Tongue (tissue), 1 donor: ENCODE measurements at regions not wholly inside any gene's neighbourhood (a gene's known extent, or its start where the extent isn't known, plus 50 kb on each side); places are given as distances from the start of the nearest gene placed in this dataset.

ENCODE experiments used
- DNase-seq: peaks from one replicate; pipeline ENCODE4 v3.0.0-alpha.2; 2015

DNA sequence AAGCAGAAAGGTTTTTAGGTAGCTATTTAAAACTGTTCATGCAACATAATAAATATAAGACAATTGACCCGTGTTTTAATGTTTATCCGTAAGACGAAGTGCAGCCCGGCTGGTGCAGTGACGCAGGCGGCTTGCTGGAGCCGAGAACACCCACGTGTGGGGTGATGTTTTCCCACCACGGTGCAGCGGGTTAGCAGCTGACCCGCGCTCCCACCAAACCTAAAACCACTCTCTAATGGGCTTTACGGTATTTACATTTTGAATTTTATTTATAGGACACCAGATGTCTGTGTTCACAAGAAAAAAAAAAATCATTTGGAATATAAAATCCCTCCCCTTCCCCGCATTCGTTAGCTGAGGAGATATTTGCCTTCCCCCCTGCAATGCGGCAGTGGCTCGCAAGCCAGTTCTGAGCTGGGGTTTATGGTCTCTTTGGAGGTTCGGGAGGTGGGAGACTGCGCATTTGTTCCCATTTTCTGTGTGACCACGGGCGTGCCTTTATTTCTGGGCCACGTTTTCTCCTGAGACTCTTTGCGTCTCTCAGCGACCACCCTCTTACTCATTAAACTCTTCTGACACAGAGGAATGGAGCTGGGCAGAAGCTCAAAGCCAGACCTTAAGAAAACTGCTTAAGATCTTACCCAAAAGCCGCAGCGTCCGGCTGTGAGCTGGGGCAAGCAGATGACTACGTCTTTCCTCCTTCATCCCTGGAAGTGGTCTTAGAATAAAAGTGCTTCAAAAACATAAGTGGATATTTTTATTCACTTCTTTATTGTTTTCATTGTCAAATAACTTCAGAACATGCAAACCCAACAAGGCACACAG, 301.1 kb downstream of the IRF8 start:
- no peak for DNase-seq

DNA sequence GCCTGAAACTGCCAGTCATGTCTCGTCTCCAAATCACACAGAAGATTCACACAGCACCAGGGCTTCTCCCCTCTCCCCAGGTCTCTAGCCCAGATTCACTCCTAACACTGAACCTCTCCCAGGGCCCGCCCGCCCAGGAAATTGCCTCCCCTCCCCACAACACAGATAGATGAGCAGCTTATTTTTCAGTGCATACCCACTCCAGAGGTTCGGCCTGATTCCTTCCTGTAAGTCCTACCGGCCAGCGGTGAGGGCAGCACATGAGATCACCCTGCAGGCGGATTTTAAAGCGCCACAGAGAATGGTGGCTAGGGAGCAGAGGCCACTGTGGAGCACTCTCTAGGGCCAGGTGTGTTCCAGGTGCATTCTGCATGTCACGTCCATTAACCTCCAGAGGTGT, 301.8 kb downstream of the IRF8 start:
- no peak for DNase-seq

DNA sequence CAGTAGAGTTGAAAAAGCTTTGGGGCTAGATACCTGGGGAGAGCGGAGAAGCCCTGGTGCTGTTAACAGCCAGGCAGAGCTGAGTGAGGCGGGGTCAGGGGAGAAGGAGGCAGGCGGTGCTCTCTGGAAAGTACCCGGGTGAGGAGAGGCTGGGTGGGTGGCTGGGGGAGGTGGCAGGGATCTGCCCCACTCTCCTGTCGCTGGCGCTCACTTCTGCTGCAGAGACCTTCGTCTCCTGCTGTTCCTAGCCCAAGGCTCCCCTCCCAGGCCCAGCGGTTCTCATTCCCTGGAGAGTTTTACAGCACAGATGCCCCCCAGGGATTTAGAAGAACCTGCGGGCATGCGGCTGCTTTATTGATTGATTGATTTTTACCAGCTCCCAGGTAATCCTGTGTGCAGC, 302.8 kb downstream of the IRF8 start:
- DNase-seq = no peak

DNA sequence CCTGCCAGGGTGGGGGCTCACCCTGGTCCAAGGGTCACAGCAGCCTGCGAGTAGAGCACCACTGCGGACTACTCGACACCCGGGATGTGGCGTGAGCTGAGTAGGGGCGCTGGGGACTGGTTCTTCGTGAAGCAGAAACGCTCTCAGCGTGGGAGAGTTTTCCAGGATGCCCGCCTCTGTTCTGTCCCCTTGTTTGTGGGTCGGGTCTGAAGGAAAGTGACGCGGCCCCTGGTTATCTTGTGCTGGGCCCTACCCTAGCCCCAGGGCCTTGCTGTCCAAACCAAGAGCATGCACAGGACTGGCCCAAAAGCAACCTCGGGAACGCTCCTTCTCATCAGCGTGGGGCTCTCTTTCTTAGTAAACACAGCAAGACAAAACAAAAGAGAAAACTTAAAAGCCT, 303.3 kb downstream of the IRF8 start:
- no peak for DNase-seq

DNA sequence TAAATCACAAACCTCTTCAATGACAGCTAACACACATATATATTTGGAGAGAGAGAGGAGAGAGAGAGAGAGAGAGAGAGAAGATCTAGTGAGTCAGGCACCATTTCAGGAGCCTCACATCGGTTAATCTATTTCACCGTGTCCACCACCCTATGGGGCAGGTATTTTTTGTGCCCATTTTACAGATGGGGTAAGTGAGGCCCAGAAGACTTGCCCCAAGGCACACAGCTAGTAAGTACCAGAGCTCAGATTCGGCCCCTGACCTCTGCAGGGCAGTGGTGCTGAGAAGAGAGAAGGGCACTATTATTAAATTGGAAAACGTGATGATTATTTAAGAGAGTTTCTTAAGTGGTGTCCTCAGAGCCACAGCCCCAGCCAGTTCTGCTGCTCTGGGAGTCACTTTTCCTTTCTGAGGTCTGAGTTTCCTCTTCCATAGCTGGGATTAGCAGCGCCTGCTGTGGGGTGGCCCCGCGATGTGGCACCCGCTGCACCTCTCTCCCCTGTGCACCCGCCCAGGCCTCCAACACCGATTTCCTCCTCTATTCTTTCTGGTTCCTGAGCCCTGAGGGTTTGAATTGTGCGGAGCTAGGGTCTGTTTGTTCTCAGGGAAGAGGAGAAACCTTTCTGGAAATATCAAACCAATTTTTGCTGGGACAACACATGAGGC, 303.9 kb downstream of the IRF8 start:
- DNase-seq = no peak

DNA sequence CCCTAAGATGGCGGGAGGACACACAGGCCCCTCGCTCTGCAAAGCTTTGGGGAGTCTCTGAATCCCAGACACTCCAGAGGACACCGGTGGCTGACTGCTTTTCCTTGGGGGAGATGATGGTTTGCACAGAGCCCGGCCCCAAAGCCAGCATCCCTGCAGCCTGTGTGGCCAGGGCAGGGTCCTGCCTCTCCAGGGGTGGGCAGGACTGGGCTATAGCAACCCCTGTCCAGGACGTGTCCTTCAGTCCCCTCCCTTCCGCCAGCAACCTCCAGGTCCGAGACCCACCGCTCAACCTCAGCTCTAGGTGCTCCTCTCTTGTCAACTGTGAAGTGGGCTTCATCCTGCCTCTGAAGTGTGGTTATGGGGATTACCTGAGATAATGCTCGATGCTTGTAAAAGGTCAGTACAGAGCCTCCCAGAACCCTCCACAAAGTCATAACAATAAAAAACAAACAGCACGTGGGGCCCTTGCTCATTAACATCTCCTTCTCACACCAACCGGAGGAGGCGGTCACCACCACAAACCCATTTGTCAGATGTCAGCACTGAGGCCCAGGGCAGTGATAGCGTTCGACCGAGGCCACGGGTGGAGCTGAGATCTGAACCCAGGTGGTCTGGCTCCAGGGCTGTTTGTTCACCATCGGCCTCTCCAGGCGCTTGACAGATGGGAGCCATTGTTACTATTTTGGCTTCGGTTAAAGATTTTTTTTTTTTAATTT, 304.8 kb downstream of the IRF8 start:
- DNase-seq = no peak

DNA sequence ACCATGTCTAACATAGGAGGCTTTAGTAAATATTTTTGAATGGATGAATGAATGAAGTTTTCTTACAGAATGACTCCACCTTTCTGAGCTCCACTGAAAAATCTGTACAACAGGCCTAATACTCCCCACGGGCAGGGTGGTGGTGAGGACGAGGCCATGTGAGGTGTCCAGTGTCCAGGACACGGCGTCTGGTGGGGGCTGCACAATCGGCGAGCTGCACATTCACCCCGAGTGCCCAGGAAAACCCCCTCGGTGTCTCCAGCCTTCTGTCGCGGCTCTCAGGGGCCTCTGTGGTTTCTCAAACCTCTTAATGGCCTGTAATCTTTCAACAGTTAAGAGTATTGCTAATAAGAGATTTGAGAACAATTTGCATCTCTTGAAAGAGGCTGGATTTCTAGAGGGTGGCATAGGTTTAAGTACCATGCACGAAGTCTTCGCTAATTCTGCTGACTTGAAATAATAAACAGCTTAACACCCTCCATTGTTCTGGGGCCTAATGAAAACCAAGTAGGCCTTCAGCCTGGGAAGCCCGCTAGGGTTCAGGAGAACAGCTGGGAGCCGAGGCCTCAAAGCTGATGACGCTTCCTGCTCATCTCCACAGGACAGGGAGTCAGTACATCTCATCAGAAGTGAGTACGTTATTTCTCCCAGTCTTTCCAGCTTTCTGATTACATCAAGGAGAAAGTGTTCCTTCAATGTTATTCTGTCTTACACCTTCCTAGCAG, 304.6 kb upstream of the FOXF1 start:
- DNase-seq = no peak

DNA sequence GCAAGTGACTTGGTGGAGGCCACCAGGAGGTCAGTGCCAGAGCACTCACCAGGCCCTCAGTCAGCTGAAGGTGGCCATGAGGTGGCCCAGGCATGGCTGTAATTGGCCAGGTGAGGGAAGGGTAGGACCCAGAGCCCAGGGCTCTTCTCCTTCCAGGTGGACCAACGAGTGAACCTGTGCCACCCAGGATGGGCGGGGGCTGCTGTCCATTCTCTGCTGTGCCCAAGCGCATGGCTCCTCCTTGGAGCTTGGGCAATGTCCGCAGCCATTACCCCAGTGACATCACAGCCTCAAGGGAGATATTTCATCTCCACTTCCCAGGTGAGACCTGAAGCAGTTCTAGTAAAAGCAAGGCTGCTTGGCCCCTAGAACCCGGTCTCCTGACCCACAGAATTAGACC, 303.0 kb upstream of the FOXF1 start:
- no peak for DNase-seq

DNA sequence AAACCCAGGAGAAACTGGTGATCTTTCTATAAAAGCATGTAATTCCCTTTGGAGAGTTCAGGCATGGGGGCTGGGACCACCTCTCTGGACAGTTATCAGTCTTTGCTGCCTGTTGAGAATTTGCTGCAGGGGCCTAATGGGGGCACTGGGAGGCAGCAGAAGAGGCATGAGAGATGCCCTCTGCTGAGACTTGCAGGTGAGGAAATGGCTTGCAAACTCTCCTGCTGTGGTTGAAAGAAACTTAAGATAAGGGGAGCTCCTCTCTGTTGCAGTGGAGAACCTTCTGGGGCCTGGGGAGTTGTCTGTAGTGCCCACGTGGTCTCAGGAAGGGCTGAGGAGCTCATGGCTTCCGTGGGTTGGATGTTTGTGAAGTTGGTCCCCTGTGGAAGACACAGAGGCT, 301.1 kb upstream of the FOXF1 start:
- DNase-seq = no peak

DNA sequence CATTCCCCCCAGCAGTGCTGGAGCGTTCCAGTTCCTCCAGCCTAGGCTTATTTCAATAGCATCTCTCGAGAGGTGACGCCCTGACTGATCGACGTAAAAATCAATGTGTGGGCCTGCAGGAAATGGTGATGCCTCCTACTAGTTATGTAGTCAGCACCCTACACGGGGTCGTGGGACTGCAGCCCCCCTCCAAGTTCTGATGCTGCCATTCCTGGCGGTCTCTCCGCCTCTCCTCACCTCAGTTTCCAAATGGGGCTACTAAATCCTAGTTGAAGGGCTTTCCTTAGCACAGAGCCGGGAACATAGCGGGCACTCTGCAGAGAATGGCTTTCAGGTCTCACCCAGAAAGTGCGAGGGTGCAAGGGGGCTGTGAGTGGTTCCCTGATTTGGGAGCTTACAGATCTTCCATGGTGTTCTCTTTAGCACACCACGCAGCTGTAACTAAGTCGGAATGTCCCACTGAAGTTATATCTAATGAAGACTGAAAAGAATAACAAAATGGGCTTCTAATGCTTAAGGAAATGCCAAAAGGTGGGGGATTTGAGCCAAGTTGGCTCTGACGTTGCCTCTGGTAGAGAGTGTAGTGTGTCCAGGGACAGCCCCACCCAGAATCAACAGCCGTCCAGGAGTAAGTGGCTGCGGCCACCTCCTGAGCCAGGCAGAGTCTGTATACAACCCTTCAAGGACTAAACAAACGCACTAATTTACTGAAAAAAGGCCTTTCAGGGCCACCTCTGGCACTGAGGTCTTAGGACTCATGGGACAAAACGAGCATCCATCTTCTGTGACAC, 299.7 kb upstream of the FOXF1 start:
- DNase-seq = no peak

DNA sequence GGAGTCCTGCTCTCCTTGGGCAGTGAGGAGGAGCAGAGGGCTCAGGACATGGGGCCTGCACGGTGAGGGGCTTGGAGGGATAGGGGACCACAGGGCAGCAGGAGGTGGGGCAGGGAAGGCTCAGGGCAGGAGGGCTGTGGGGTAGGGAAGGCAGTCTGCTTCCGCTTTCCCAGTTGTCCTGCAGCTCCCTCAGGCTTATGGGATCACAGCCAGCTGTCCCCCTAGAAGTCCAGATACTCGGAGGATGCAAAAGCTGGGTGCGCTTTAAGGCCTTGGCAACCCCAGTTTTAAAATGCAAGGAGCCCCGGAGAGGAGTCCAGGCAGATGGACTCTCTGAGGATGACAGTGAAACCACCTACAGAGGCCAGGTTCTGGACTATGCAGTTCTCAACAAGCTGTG, 299.1 kb upstream of the FOXF1 start:
- no peak for DNase-seq

DNA sequence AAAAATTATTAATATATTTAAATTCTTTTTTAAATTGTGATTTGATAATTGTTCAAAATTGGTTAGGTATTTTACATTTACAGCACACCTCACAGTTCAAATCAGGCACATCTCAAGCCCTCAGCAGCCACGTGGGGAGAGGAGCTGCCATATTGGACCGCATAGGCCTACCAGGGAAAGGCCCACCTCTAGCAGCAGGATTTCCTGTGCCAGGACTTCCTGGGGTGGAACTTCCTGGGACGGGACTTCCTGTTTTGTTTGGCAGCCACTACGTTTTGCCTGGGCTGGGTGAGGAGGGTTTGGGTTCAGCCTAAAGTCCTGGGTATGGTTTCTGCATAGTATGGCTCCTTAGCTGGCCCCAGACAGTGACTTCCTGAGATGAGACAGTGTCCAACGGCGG, 298.5 kb upstream of the FOXF1 start:
- no peak for DNase-seq

DNA sequence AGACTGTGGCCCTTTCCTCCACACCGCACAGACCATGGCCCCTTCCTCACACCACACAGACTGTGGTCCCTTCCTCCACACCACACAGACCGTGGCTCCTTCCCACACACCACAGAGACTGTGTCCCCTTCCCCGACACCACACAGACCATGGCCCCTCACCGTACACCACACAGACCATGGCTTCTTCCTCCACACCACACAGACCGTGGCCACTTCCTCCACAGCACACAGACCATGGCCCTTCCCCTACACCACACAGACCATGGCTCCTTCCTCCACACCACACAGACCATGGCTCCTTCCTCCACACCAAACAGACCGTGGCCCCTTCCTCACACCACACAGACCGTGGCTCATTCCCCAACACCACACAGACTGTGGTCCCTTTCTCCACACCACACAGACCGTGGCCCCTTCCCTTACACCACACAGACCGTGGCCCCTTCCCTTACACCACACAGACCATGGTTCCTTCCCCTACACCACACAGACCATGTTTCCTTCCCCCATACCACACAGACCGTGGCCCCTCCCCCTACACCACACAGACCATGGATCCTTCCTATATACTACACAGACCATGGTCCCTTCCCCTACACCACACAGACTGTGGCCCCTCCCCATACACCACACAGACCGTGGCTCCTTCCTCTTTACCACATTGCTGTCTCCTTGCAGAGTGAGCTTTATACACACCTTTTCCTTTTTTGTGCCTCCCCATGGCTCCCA, 297.5 kb upstream of the FOXF1 start:
- no peak for DNase-seq

DNA sequence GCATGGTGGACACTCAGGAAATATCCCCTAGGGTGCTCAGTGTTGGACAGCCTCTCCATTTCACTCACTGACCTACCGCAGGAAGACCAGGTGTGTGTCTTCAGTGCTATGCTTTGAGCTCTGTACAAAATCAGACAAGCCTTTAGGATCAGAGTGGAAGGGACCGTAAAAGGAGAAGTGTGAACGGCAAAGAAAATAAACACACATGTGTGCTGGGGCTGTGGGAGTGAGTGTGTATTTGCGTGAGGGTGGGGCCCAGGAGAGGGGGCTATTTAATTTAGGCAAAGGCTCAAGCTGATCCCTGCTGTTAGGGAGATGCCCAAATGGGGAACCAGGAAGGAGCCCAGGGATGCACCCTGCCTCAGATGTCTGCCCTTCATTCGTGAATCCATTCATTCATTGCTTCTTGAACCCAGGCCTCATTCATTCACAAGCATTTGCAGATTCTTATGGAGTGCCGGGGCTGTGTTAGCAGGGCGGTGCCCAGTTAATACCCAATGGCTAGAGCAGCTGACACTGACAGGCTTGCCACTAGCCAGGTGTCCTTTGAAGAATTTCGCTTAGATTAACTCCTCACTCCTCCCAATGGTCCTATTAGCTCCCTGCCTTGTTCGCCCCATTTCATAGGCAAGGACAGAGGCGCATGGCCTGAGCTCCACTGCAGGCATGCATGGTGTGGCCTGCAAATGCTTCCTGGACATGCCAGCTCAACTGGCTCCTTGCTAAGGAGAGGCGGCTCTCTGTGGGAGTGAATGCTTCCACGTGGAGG, 296.7 kb upstream of the FOXF1 start:
- no peak for DNase-seq

DNA sequence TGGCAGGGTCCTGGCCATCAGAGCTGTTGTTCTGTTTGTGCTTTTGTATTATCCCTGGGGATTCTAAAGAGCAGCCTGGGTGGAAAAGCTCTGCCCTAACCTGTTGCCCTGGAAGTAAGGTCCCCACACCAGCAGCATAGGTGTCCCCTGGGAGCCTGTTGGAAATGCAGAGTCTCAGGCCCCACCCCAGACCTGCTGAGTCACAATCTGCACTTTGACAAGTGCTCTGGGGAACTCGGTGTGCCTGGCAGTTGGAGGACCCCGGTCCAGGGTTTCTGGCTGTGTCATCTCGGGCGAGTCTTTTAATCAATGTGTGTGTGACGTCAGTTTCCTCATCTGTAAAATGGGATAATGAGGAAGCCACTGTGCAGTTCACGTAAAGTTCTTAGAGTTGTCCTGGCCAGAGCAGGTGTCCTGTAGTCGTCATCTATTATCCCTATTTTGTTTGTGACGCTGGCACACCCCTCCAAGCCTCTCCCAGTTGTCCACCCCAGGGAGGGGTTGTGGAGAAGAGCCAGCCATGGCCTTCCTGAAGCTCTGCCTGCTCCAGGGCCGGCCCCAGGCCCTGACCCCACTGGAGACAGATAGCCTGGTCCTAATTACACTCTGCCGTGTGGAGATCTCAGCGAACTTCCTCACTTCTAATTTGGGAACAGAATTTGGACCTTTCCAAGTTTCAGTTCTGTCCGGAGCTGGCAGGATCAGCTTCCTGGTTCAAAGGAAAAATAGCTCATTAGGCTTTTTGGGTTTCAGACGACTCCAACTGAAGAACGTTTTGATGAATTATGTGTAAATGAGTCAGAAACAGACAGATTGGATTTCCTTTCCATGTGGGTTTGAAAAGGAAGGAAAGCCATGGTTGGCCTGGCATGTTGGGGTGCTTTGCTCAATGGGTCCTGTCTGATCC, 295.7 kb upstream of the FOXF1 start:
- DNase-seq = no peak

DNA sequence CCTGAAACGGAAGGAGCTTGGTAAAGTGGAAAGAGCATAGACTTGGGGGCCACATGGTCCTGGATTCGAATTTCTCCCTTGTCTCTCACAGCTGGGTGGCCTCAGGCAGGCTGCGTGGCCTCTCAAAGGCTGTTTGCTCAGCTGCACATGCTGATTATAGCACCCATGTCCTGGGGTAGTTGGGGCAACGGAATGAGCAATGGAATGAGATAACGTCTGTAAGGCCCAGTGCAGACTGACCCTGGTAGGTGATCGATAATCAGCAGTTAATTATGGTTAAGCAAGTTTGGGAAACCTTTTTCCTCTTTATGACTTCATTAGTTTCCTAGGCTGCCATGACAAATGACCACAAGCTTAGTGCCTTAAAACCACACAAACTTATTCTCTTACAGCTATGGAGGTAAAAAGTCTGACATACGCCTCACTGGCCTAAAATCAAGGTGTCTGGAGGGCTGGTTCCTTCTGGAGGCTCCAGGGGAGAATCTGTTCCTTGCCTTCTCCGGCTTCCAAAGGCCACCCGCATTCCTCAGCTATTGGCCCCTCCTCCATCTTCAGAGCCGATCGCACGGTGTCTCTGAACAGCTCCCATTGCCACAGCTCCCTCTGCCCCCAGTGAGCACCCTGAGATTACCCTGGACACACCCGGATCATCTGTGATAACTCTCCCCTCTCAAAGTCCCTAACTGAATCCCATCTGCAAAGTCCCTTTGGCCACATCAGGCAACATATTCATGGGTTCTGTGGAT, 294.9 kb upstream of the FOXF1 start:
- no peak for DNase-seq

DNA sequence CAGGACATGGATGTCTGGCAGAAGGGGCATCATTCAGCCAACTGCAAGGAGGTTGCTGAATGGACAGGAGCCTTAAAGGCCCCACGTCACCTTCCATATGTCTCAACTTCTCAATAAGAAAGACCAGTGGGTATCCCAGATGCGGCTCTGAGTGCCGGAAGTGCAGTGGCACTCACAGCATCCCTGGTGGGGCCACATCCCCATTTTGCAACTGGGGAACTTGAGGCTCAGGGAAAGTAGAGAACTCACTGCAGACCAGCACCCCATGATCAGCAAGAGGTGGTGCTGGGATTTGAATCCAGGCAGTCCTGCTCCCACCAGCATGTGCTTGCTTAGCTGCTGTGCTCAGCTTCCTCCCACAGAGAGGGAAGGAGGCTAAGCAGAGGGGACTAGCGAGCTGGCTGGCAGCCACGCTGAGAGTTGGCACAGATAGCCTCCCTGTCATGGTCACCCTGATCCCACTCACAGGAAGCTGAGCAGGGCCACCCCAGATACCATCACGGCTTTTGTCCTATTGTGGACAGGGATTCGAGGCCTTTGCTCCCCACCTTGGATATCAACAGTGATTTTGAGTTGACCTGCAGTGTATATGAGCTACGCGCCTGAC, 294.2 kb upstream of the FOXF1 start:
- no peak for DNase-seq

DNA sequence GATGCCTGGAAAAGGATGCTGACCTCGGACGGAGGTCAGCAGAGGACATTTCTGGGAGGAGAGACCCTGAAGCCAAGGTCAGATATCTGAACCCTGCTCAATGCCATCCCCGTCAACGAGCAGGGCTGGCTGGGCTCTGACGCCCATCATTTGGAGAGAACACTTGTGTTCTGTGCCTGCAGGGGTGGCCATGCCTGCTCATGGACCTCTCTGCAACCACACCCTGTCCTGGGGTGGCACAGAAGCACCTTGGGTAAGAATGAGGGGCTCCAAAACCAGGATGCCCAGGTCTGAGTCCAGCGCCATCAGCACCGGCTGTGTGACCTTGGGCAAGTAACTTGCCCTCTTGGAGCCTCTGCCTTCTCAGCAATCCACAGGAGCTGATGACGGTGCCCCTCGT, 293.7 kb upstream of the FOXF1 start:
- no peak for DNase-seq
